WERI-Rb-1 (cell line): ENCODE measurements at regions not wholly inside any gene's neighbourhood (a gene's known extent, or its start where the extent isn't known, plus 50 kb on each side); places are given as distances from the start of the nearest gene placed in this dataset.

Experiments used
- DNase-seq: peaks from one replicate; pipeline ENCODE4 v3.0.0-alpha.2; 2020
- H3K27ac ChIP-seq: fragments of 250-450 bp; sonication (Bioruptor Pico); 2 replicates; pipeline ENCODE4 v1.5.1; 2020; ENCODE audit warnings: mild to moderate bottlenecking, moderate library complexity
- H3K27me3 ChIP-seq: fragments of 250-450 bp; sonication (Bioruptor Pico); 2 replicates; pipeline ENCODE4 v1.5.1; 2021; ENCODE audit warnings: mild to moderate bottlenecking, low read depth, moderate library complexity; ENCODE audit not compliant: insufficient read depth, severe bottlenecking
- H3K36me3 ChIP-seq: fragments of 250-450 bp; sonication (Bioruptor Pico); 2 replicates; pipeline ENCODE4 v1.5.1; 2020; ENCODE audit warnings: mild to moderate bottlenecking, moderate library complexity
- H3K4me3 ChIP-seq: 2 replicates; pipeline ENCODE4 v1.5.1; 2011; ENCODE audit warnings: low read depth, mild to moderate bottlenecking, control low read depth, low read length
- H3K9me3 ChIP-seq: fragments of 250-450 bp; sonication (Bioruptor Pico); 2 replicates; pipeline ENCODE4 v1.5.1; 2021; ENCODE audit warnings: mild to moderate bottlenecking, moderate library complexity; ENCODE audit not compliant: severe bottlenecking
- CTCF ChIP-seq: IDR thresholded peaks from 2 replicates; pipeline ENCODE4 v1.5.1; 2011; ENCODE audit warnings: low read depth, mild to moderate bottlenecking, control low read depth, inconsistent platforms, low read length

GRCh38 chr5:105782501-105782900, 1888.2 kb downstream of the EFNA5 start:
- no peak for TF ChIP-seq CTCF
- Histone ChIP-seq H3K27ac (no peak overlapping the region), H3K36me3 (no peaks in the 10 kb centered on the region)

GRCh38 chr5:105773241-105773640, 1897.5 kb downstream of the EFNA5 start:
- no peak for TF ChIP-seq CTCF
- Histone ChIP-seq H3K36me3 (no peaks in the 10 kb centered on the region), H3K9me3 (no peaks in the 10 kb centered on the region), H3K27ac (no peak overlapping the region), H3K27me3 (no peaks in the 10 kb centered on the region), H3K4me3 (no peak overlapping the region)
- no peak for DNase-seq

More at GRCh38 chr5:105782501-105782900, 1888.2 kb downstream of the EFNA5 start:
- no peak overlapping the region for H3K4me3 ChIP-seq
- no peak for DNase-seq
- no peaks in the 10 kb centered on the region for H3K27me3 ChIP-seq
- no peaks in the 10 kb centered on the region for H3K9me3 ChIP-seq

GRCh38 chr5:105767267-105767666, 1903.5 kb downstream of the EFNA5 start:
- Histone ChIP-seq H3K9me3 (peaks cover 10% of the 10 kb centered on the region), H3K27me3 (no peaks in the 10 kb centered on the region), H3K36me3 (no peaks in the 10 kb centered on the region), H3K4me3 (no peak overlapping the region), H3K27ac (no peak overlapping the region)
- DNase-seq: no peak
- no peak for TF ChIP-seq CTCF

- no peaks in the 10 kb centered on the region for H3K27me3 ChIP-seq
- no peak overlapping the region for H3K27ac ChIP-seq
- no peak for DNase-seq
- no peaks in the 10 kb centered on the region for H3K36me3 ChIP-seq
- peaks cover 14% of the 10 kb centered on the region for H3K9me3 ChIP-seq
- no peak for TF ChIP-seq CTCF
- no peak overlapping the region for H3K4me3 ChIP-seq
Observed at GRCh38 chr5:105762728-105763127, 1908.0 kb downstream of the EFNA5 start.

GRCh38 chr5:105754056-105754455, 1916.7 kb downstream of the EFNA5 start:
- TF ChIP-seq CTCF: no peak
- Histone ChIP-seq H3K36me3 (no peaks in the 10 kb centered on the region), H3K27ac (no peak overlapping the region), H3K27me3 (no peaks in the 10 kb centered on the region), H3K9me3 (no peaks in the 10 kb centered on the region), H3K4me3 (no peak overlapping the region)
- no peak for DNase-seq

- no peak for DNase-seq
- TF ChIP-seq CTCF: no peak
- no peaks in the 10 kb centered on the region for H3K9me3 ChIP-seq
- H3K4me3 ChIP-seq: no peak overlapping the region
- no peaks in the 10 kb centered on the region for H3K27me3 ChIP-seq
- H3K36me3 ChIP-seq: no peaks in the 10 kb centered on the region
- H3K27ac ChIP-seq: no peak overlapping the region
Observed at GRCh38 chr5:105752801-105753200, 1917.9 kb downstream of the EFNA5 start.
